GM23338 (cell line): ENCODE measurements at regions not wholly inside any gene's neighbourhood (a gene's known extent, or its start where the extent isn't known, plus 50 kb on each side); places are given as distances from the start of the nearest gene placed in this dataset.

Source experiments
- ATAC-seq: fragments of 200-7000 bp; cut with Tn5 transposase; 3 replicates; pipeline ENCODE4 v1.9.1; 2020
- DNase-seq: peaks from one replicate; pipeline ENCODE4 v3.0.0-alpha.2; 2015; ENCODE audit warnings: low spot score
- H2AFZ ChIP-seq: fragments of 200-600 bp; sonication (generic); 2 replicates; pipeline ENCODE4 v1.8.0; 2016; ENCODE audit warnings: antibody characterized with exemption, mild to moderate bottlenecking, moderate library complexity
- H3F3A ChIP-seq: fragments of 200-600 bp; sonication (generic); replicated peaks from 2 replicates; pipeline ENCODE4 v1.8.0; 2017; ENCODE audit warnings: antibody characterized with exemption, mixed run types, low read depth
- H3K27ac ChIP-seq: fragments of 200-600 bp; sonication (generic); 2 replicates; pipeline ENCODE4 v1.6.1; 2016; ENCODE audit warnings: low read depth
- H3K27me3 ChIP-seq: fragments of 200-600 bp; sonication (generic); 2 replicates; pipeline ENCODE4 v1.8.0; 2016; ENCODE audit warnings: mild to moderate bottlenecking, mixed run types, moderate library complexity; ENCODE audit not compliant: insufficient read depth
- H3K36me3 ChIP-seq: fragments of 200-600 bp; sonication (generic); 2 replicates; pipeline ENCODE4 v1.8.0; 2016; ENCODE audit warnings: mild to moderate bottlenecking; ENCODE audit not compliant: insufficient read depth
- H3K4me1 ChIP-seq: fragments of 200-600 bp; sonication (generic); 2 replicates; pipeline ENCODE4 v1.8.0; 2016; ENCODE audit warnings: mild to moderate bottlenecking, moderate library complexity; ENCODE audit not compliant: insufficient read depth
- H3K4me2 ChIP-seq: fragments of 200-600 bp; sonication (generic); 2 replicates; pipeline ENCODE4 v1.7.1; 2017; ENCODE audit warnings: mixed run types
- H3K4me3 ChIP-seq: fragments of 200-600 bp; sonication (generic); 2 replicates; pipeline ENCODE4 v1.6.1; 2016; ENCODE audit warnings: mixed run types
- H3K79me2 ChIP-seq: fragments of 200-600 bp; sonication (generic); replicated peaks from 2 replicates; pipeline ENCODE4 v1.8.0; 2017; ENCODE audit warnings: mild to moderate bottlenecking; ENCODE audit not compliant: insufficient read depth
- H3K9me2 ChIP-seq: fragments of 200-600 bp; sonication (generic); 2 replicates; pipeline ENCODE4 v1.8.0; 2017; ENCODE audit not compliant: insufficient read depth
- H4K20me1 ChIP-seq: fragments of 200-600 bp; sonication (generic); replicated peaks from 2 replicates; pipeline ENCODE4 v1.8.0; 2017; ENCODE audit warnings: mild to moderate bottlenecking; ENCODE audit not compliant: insufficient read depth
- H3K27ac Mint-ChIP-seq: 2 replicates; pipeline ENCODE4 v1.8.0; 2020; ENCODE audit warnings: inconsistent platforms, mild to moderate bottlenecking, moderate library complexity, mixed read lengths
- H3K27me3 Mint-ChIP-seq: 3 replicates; pipeline ENCODE4 v1.8.0; 2022; ENCODE audit warnings: low read depth, mild to moderate bottlenecking, moderate library complexity, mixed read lengths, inconsistent platforms; ENCODE audit not compliant: insufficient read depth, poor library complexity
- H3K36me3 Mint-ChIP-seq: 3 replicates; pipeline ENCODE4 v1.8.0; 2021; ENCODE audit warnings: low read depth, mild to moderate bottlenecking, inconsistent platforms, moderate library complexity, mixed read lengths
- H3K4me1 Mint-ChIP-seq: 3 replicates; pipeline ENCODE4 v1.8.0; 2020; ENCODE audit warnings: mild to moderate bottlenecking, inconsistent platforms, mixed read lengths
- H3K4me3 Mint-ChIP-seq: 3 replicates; pipeline ENCODE4 v1.8.0; 2021; ENCODE audit warnings: moderate library complexity, mild to moderate bottlenecking, inconsistent platforms, mixed read lengths
- H3K9me3 Mint-ChIP-seq: 3 replicates; pipeline ENCODE4 v1.8.0; 2020; ENCODE audit warnings: moderate library complexity, mild to moderate bottlenecking, inconsistent platforms, mixed read lengths
- CREB1 ChIP-seq: fragments of 250-450 bp; sonication (Bioruptor Pico); IDR thresholded peaks from 2 replicates; pipeline ENCODE4 v1.5.0; 2020; ENCODE audit warnings: low read depth, mild to moderate bottlenecking, moderate library complexity
- ETS1 ChIP-seq: IDR thresholded peaks from 2 replicates; pipeline ENCODE4 v1.6.1; 2016; ENCODE audit warnings: antibody characterized with exemption
- EZH2 ChIP-seq: fragments of 200-600 bp; sonication (generic); IDR thresholded peaks from one replicate; pipeline ENCODE4 v1.8.0; 2017; ENCODE audit warnings: antibody characterized with exemption, mild to moderate bottlenecking, low read depth; ENCODE audit not compliant: unreplicated experiment
- EZH2phosphoT487 ChIP-seq: fragments of 200-600 bp; sonication (generic); IDR thresholded peaks from one replicate; pipeline ENCODE4 v1.8.1; 2018; ENCODE audit warnings: antibody characterized with exemption; ENCODE audit not compliant: unreplicated experiment
- JUNB ChIP-seq: IDR thresholded peaks from one replicate; pipeline ENCODE4 v1.6.1; 2016; ENCODE audit warnings: antibody characterized with exemption; ENCODE audit not compliant: unreplicated experiment
- NANOG ChIP-seq: IDR thresholded peaks from 2 replicates; pipeline ENCODE4 v1.6.1; 2016; ENCODE audit warnings: antibody characterized with exemption, borderline replicate concordance
- POLR2AphosphoS5 ChIP-seq: IDR thresholded peaks from 2 replicates; pipeline ENCODE4 v1.6.1; 2016; ENCODE audit warnings: antibody characterized with exemption, low read depth
- REST ChIP-seq: IDR thresholded peaks from one replicate; pipeline ENCODE4 v1.6.1; 2018; ENCODE audit warnings: antibody characterized with exemption; ENCODE audit not compliant: unreplicated experiment
- STAT1 ChIP-seq: IDR thresholded peaks from one replicate; pipeline ENCODE4 v1.6.1; 2016; ENCODE audit warnings: antibody characterized with exemption; ENCODE audit not compliant: unreplicated experiment
- ZNF114 ChIP-seq: fragments of 250-450 bp; sonication (Bioruptor Pico); IDR thresholded peaks from 2 replicates; pipeline ENCODE4 v1.5.0; 2020; ENCODE audit warnings: mild to moderate bottlenecking, moderate library complexity
- ZNF331 ChIP-seq: fragments of 250-450 bp; sonication (Bioruptor Pico); IDR thresholded peaks from 2 replicates; pipeline ENCODE4 v1.5.0; 2020; ENCODE audit warnings: low read depth, mild to moderate bottlenecking, moderate library complexity
- ZNF462 ChIP-seq: fragments of 250-450 bp; sonication (Bioruptor Pico); IDR thresholded peaks from 2 replicates; pipeline ENCODE4 v1.5.0; 2020; ENCODE audit warnings: mild to moderate bottlenecking, moderate library complexity
- TF ChIP-seq, protein P1 (sequence below), 2 experiments: fragments of 200-600 bp in 1 of 2; sonication (generic) in 1 of 2; conservative IDR thresholded peaks; 2 replicates each; pipeline versions ENCODE4 v1.5.1 to v1.6.1; 2016 to 2017; ENCODE audit warnings: antibody characterized with exemption in 2 of 2, low read depth in 2 of 2, mild to moderate bottlenecking in 2 of 2, moderate library complexity in 1 of 2

DNA sequence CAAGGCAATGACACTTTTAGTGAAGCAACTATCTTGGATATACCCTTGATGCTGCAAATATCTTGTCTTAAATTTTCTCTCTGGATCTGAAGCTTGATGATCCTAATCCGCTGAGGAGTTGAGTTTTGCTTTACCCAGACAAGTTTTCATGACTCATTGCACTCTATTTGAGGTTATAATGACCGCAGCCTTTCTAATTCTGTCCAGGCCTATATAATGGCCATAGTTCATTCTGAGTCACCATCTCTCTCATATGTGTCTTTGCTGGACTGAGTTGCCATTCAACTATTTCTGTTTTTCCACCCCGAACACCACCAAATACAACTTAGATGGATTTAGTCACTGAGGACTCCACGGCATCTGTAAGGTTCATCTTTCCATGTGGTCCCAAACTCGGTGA lies 802.1 kb upstream of the FAM98A start:
- H3K4me2 ChIP-seq: no peak overlapping the region
- no peaks in the 10 kb centered on the region for H3K27me3 Mint-ChIP-seq
- no peaks in the 10 kb centered on the region for H3K4me1 ChIP-seq

More for the DNA sequence above, 802.1 kb upstream of the FAM98A start:
- no peak for ATAC-seq
- Histone ChIP-seq H3K27ac (no peak overlapping the region), H3K36me3 (no peaks in the 10 kb centered on the region), H3F3A (no peaks in the 10 kb centered on the region), H2AFZ (no peak overlapping the region), H3K79me2 (no peaks in the 10 kb centered on the region), H4K20me1 (no peaks in the 10 kb centered on the region), H3K27me3 (no peaks in the 10 kb centered on the region), H3K4me3 (no peak overlapping the region), H3K9me2 (no peaks in the 10 kb centered on the region)
- Mint-ChIP-seq H3K27ac (no peak overlapping the region), H3K36me3 (no peaks in the 10 kb centered on the region), H3K4me1 (no peaks in the 10 kb centered on the region), H3K4me3 (no peak overlapping the region), H3K9me3 (no peaks in the 10 kb centered on the region)
- TF ChIP-seq NANOG (no peak), ZNF462 (CRISPR knock-in tag) (no peak), CREB1 (CRISPR knock-in tag) (no peak), ZNF331 (CRISPR knock-in tag) (no peak), EZH2phosphoT487 (no peak), REST (no peak), POLR2AphosphoS5 (no peak), JUNB (no peak), ZNF114 (CRISPR knock-in tag) (no peak), EZH2 (no peak), STAT1 (no peak), ETS1 (no peak)
- TF ChIP-seq, protein P1, sequence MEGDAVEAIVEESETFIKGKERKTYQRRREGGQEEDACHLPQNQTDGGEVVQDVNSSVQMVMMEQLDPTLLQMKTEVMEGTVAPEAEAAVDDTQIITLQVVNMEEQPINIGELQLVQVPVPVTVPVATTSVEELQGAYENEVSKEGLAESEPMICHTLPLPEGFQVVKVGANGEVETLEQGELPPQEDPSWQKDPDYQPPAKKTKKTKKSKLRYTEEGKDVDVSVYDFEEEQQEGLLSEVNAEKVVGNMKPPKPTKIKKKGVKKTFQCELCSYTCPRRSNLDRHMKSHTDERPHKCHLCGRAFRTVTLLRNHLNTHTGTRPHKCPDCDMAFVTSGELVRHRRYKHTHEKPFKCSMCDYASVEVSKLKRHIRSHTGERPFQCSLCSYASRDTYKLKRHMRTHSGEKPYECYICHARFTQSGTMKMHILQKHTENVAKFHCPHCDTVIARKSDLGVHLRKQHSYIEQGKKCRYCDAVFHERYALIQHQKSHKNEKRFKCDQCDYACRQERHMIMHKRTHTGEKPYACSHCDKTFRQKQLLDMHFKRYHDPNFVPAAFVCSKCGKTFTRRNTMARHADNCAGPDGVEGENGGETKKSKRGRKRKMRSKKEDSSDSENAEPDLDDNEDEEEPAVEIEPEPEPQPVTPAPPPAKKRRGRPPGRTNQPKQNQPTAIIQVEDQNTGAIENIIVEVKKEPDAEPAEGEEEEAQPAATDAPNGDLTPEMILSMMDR (conservative IDR thresholded peaks at IDR 0.05; ENCODE audit: low read depth in 2 of 2): no peak
- no peak for DNase-seq
